ENCODE measurements at regions not wholly inside any gene's neighbourhood (a gene's known extent, or its start where the extent isn't known, plus 50 kb on each side); places are given as distances from the start of the nearest gene placed in this dataset.
A peak's percentile ranks its signal among the peaks of the same experiment; 100 is the strongest.

DNA sequence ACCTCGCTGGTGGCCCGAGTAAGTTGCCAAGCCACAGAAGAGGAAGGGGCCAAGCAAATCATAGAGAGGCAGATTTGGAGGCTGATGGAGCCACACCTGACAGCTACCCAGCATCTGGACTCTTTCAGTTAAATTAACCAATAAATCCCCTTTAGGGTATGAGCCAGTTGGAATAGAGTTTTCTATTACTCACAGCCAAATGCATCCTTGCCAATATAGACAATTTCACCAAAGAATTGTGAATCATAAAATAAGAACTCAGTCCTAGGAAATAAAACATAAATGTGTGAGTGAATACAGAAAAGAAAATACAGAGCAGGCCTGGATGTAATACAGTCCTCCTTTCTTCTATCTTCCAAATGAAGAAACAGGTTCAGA is 161.6 kb upstream of the ANKRD28 start:
- H3K4me3 Mint-ChIP-seq: no peak overlapping the region
- H3K36me3 Mint-ChIP-seq (ENCODE audit: low read depth): no peaks in the 10 kb centered on the region
- H3K27ac Mint-ChIP-seq: no peak overlapping the region
- Histone ChIP-seq H3K27ac (ENCODE audit: low read depth, low read length) (no peak overlapping the region), H3K9ac (ENCODE audit: extremely low read depth, low read length, poor library complexity, severe bottlenecking) (no peak overlapping the region), H3K4me3 (ENCODE audit: low read length) (no peak overlapping the region), H3K4me1 (ENCODE audit: control insufficient read depth, insufficient read depth, low read length) (no peaks in the 10 kb centered on the region), H3K36me3 (ENCODE audit: control insufficient read depth, insufficient read depth, low read length) (no peaks in the 10 kb centered on the region), H3K9me3 (ENCODE audit: control insufficient read depth, low read length) (no peaks in the 10 kb centered on the region), H3K27me3 (ENCODE audit: control insufficient read depth, insufficient read depth, low read length, poor library complexity, severe bottlenecking) (no peaks in the 10 kb centered on the region)
- H3K4me1 Mint-ChIP-seq: peaks cover 8% of the 10 kb centered on the region
- no peak for DNase-seq
- H3K9me3 Mint-ChIP-seq: no peaks in the 10 kb centered on the region
- TF ChIP-seq, protein P1, sequence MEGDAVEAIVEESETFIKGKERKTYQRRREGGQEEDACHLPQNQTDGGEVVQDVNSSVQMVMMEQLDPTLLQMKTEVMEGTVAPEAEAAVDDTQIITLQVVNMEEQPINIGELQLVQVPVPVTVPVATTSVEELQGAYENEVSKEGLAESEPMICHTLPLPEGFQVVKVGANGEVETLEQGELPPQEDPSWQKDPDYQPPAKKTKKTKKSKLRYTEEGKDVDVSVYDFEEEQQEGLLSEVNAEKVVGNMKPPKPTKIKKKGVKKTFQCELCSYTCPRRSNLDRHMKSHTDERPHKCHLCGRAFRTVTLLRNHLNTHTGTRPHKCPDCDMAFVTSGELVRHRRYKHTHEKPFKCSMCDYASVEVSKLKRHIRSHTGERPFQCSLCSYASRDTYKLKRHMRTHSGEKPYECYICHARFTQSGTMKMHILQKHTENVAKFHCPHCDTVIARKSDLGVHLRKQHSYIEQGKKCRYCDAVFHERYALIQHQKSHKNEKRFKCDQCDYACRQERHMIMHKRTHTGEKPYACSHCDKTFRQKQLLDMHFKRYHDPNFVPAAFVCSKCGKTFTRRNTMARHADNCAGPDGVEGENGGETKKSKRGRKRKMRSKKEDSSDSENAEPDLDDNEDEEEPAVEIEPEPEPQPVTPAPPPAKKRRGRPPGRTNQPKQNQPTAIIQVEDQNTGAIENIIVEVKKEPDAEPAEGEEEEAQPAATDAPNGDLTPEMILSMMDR (conservative IDR thresholded peaks at IDR 0.05): no peak
- no peaks in the 10 kb centered on the region for H3K27me3 Mint-ChIP-seq (ENCODE audit: insufficient read depth)
- WGBS, 2 experiments (ENCODE audit: insufficient coverage in 1 of 2, insufficient read length in 1 of 2): 94% methylated on average over 2 of the region's 2 CpGs; no CpG with 5 or more reads in 1 of the 2 experiments

DNA sequence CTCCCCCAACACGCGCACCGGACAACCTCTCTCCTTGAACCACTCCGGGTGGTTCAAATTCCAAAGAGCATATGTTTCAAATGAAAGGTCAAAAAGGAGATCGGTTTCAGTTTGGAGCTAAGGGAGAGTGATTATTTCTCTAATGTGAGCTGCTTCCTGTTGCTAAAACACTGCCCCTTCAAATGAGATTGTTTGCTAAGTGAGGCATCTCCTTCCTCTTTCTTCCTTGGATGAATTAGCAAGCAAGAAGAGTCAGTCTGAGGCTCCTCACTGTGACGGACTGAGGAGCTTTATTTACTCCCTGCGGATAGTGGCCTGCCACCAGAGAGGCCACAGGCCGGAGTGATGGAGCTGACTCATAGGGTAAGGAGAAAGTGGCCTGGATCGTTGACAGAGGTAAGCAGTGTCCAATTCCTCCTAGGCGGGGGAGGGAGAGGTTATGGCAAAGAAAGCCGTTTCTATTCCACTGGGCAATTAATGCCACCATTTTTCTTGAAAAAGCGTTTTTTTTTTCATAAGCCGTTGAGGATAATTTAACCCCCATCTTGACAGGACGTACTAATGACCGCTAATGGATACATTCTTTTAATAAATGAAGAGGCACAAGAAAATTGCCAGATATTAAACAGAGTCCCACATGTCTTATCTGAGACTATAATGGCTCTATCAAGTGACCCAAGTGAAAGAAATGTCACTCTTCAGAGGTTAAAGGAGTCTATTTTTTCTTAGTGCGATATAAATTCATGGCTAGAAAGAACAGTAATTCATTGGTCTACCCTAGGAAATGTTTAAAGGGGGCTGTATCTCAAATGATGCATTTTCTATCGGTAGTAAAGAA is 167.0 kb upstream of the ANKRD28 start:
- Mint-ChIP-seq H3K4me1 (peaks cover 9% of the 10 kb centered on the region), H3K27me3 (ENCODE audit: insufficient read depth) (peaks cover 4% of the 10 kb centered on the region), H3K4me3 (no peak overlapping the region), H3K9me3 (no peaks in the 10 kb centered on the region), H3K27ac (no peak overlapping the region), H3K36me3 (ENCODE audit: low read depth) (no peaks in the 10 kb centered on the region)
- H3K9ac ChIP-seq (ENCODE audit: extremely low read depth, low read length, poor library complexity, severe bottlenecking): no peak overlapping the region
- H3K9me3 ChIP-seq (ENCODE audit: control insufficient read depth, low read length): no peaks in the 10 kb centered on the region
- H3K4me1 ChIP-seq (ENCODE audit: control insufficient read depth, insufficient read depth, low read length): no peaks in the 10 kb centered on the region
- 75 to 80% methylated on average over 12 to 17 of the region's 17 CpGs for WGBS, 2 experiments (ENCODE audit: insufficient coverage in 1 of 2, insufficient read length in 1 of 2)
- TF ChIP-seq, protein P1 (conservative IDR thresholded peaks at IDR 0.05): no peak
- DNase-seq: peak; percentile 55
- H3K4me3 ChIP-seq (ENCODE audit: low read length): no peak overlapping the region
- H3K36me3 ChIP-seq (ENCODE audit: control insufficient read depth, insufficient read depth, low read length): no peaks in the 10 kb centered on the region
- no peak overlapping the region for H3K27ac ChIP-seq (ENCODE audit: low read depth, low read length)
- no peaks in the 10 kb centered on the region for H3K27me3 ChIP-seq (ENCODE audit: control insufficient read depth, insufficient read depth, low read length, poor library complexity, severe bottlenecking)

DNA sequence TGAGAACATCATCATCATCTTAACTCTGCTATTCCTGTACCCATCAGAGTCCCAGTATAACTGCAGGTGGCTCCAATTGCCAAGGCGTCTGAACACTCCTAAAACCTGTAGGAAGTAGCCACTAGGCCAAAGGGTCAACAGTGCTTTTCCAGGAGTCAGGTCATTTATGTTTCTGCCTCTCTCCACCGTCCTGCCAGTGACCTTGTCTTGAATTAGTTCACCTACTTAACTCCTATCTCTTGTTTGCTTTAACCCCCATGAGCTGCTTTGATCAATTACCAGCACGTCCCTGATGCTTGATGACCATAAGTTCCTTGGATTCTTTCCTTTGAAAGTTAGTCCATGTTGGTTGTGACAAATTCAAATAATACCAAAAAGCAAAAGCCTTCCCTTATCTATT is 169.8 kb upstream of the ANKRD28 start:
- no peaks in the 10 kb centered on the region for H3K36me3 ChIP-seq (ENCODE audit: control insufficient read depth, insufficient read depth, low read length)
- Mint-ChIP-seq H3K9me3 (no peaks in the 10 kb centered on the region), H3K27me3 (ENCODE audit: insufficient read depth) (peaks cover 4% of the 10 kb centered on the region), H3K27ac (no peak overlapping the region), H3K36me3 (ENCODE audit: low read depth) (no peaks in the 10 kb centered on the region), H3K4me1 (peaks cover 9% of the 10 kb centered on the region), H3K4me3 (no peak overlapping the region)
- WGBS, 2 experiments (ENCODE audit: insufficient coverage in 1 of 2, insufficient read length in 1 of 2): 50 to 77% methylated on average over 2 to 3 of the region's 3 CpGs
- no peaks in the 10 kb centered on the region for H3K27me3 ChIP-seq (ENCODE audit: control insufficient read depth, insufficient read depth, low read length, poor library complexity, severe bottlenecking)
- H3K27ac ChIP-seq (ENCODE audit: low read depth, low read length): no peak overlapping the region
- H3K9ac ChIP-seq (ENCODE audit: extremely low read depth, low read length, poor library complexity, severe bottlenecking): no peak overlapping the region
- no peak overlapping the region for H3K4me3 ChIP-seq (ENCODE audit: low read length)
- no peaks in the 10 kb centered on the region for H3K4me1 ChIP-seq (ENCODE audit: control insufficient read depth, insufficient read depth, low read length)
- TF ChIP-seq, protein P1 (conservative IDR thresholded peaks at IDR 0.05): no peak
- no peak for DNase-seq
- H3K9me3 ChIP-seq (ENCODE audit: control insufficient read depth, low read length): no peaks in the 10 kb centered on the region

All from endodermal cell (in vitro differentiated cells).